ENCODE measurements at regions not wholly inside any gene's neighbourhood (a gene's known extent, or its start where the extent isn't known, plus 50 kb on each side); places are given as distances from the start of the nearest gene placed in this dataset.
"Not testable (repeated sequence)": the region's sequence is repeated elsewhere in the genome, so short reads cannot be mapped to it uniquely, and the experiment has no call there.

- intact Hi-C loops (cut with micrococcal nuclease) = not testable (repeated sequence)
Observed at GRCh38 chr17:34089042-34089441, 166.0 kb upstream of the CCL2 start.

GRCh38 chr17:34090593-34090992 is 164.5 kb upstream of the CCL2 start:
- H3K4me3 Mint-ChIP-seq = no peak overlapping the region

More at GRCh38 chr17:34089042-34089441, 166.0 kb upstream of the CCL2 start:
- H3K36me3 Mint-ChIP-seq; CTCF ChIA-PET; DNase-seq; H3K9me3 Mint-ChIP-seq; H3K4me3 Mint-ChIP-seq; H3K27ac Mint-ChIP-seq; H3K4me1 Mint-ChIP-seq (ENCODE audit: low read depth); POLR2A ChIA-PET: not testable (repeated sequence)
- peaks cover 13% of the 10 kb centered on the region for H3K27me3 Mint-ChIP-seq

GRCh38 chr17:34091975-34092374 is 163.1 kb upstream of the CCL2 start:
- Mint-ChIP-seq H3K4me3 (no peak overlapping the region), H3K36me3 (no peaks in the 10 kb centered on the region), H3K27me3 (peaks cover 16% of the 10 kb centered on the region), H3K9me3 (no peaks in the 10 kb centered on the region), H3K27ac (no peak overlapping the region), H3K4me1 (ENCODE audit: low read depth) (no peaks in the 10 kb centered on the region)
- CTCF ChIA-PET = no interaction called here
- POLR2A ChIA-PET = no interaction called here
- intact Hi-C loops (cut with micrococcal nuclease) = no loop called here
- no peak for DNase-seq

More at GRCh38 chr17:34090593-34090992, 164.5 kb upstream of the CCL2 start:
- intact Hi-C loops (cut with micrococcal nuclease) = no loop called here
- H3K4me1 Mint-ChIP-seq (ENCODE audit: low read depth) = no peaks in the 10 kb centered on the region
- H3K36me3 Mint-ChIP-seq = no peaks in the 10 kb centered on the region
- H3K27me3 Mint-ChIP-seq = peaks cover 13% of the 10 kb centered on the region
- no peak overlapping the region for H3K27ac Mint-ChIP-seq
- CTCF ChIA-PET = interaction anchor here (1.0 kb wide), 1 partner anchor 10 kb away, joined by 3 read pairs; no protein-coding TSS in a partner anchor
- POLR2A ChIA-PET = no interaction called here
- no peak for DNase-seq
- H3K9me3 Mint-ChIP-seq = no peaks in the 10 kb centered on the region

GRCh38 chr17:34095106-34095505 is 160.0 kb upstream of the CCL2 start:
- no peak overlapping the region for H3K27ac Mint-ChIP-seq
- H3K27me3 Mint-ChIP-seq = peaks cover 8% of the 10 kb centered on the region
- H3K36me3 Mint-ChIP-seq = no peaks in the 10 kb centered on the region
- no peaks in the 10 kb centered on the region for H3K4me1 Mint-ChIP-seq (ENCODE audit: low read depth)
- intact Hi-C loops (cut with micrococcal nuclease) = no loop called here
- POLR2A ChIA-PET = no interaction called here
- no peaks in the 10 kb centered on the region for H3K9me3 Mint-ChIP-seq
- DNase-seq = no peak
- no peak overlapping the region for H3K4me3 Mint-ChIP-seq
- CTCF ChIA-PET = no interaction called here

GRCh38 chr17:34098699-34099098 is 156.4 kb upstream of the CCL2 start:
- H3K9me3 Mint-ChIP-seq = no peaks in the 10 kb centered on the region

GRCh38 chr17:34099859-34100515 is 155.1 kb upstream of the CCL2 start:
- CTCF ChIA-PET = no interaction called here
- no peaks in the 10 kb centered on the region for H3K36me3 Mint-ChIP-seq
- H3K4me1 Mint-ChIP-seq (ENCODE audit: low read depth) = no peaks in the 10 kb centered on the region
- H3K4me3 Mint-ChIP-seq = no peak overlapping the region
- POLR2A ChIA-PET = no interaction called here
- no peak overlapping the region for H3K27ac Mint-ChIP-seq
- intact Hi-C loops (cut with micrococcal nuclease) = no loop called here
- H3K9me3 Mint-ChIP-seq = no peaks in the 10 kb centered on the region
- no peak for DNase-seq
- peaks cover 3% of the 10 kb centered on the region for H3K27me3 Mint-ChIP-seq

More at GRCh38 chr17:34098699-34099098, 156.4 kb upstream of the CCL2 start:
- CTCF ChIA-PET = no interaction called here
- Mint-ChIP-seq H3K36me3 (no peaks in the 10 kb centered on the region), H3K4me3 (no peak overlapping the region), H3K4me1 (ENCODE audit: low read depth) (no peaks in the 10 kb centered on the region), H3K27me3 (peaks cover 3% of the 10 kb centered on the region), H3K27ac (no peak overlapping the region)
- POLR2A ChIA-PET = no interaction called here
- intact Hi-C loops (cut with micrococcal nuclease) = no loop called here
- DNase-seq = no peak

- intact Hi-C loops (cut with micrococcal nuclease) = no loop called here
- no peaks in the 10 kb centered on the region for H3K36me3 Mint-ChIP-seq
- no peak for DNase-seq
- no peak overlapping the region for H3K4me3 Mint-ChIP-seq
- H3K27ac Mint-ChIP-seq = no peak overlapping the region
- ChIA-PET CTCF (no interaction called here), POLR2A (no interaction called here)
- H3K27me3 Mint-ChIP-seq = peaks cover 14% of the 10 kb centered on the region
- H3K4me1 Mint-ChIP-seq (ENCODE audit: low read depth) = no peaks in the 10 kb centered on the region
- no peaks in the 10 kb centered on the region for H3K9me3 Mint-ChIP-seq
Observed at GRCh38 chr17:34107019-34107418, 148.1 kb upstream of the CCL2 start.

GRCh38 chr17:34110315-34110714 is 144.8 kb upstream of the CCL2 start:
- H3K36me3 Mint-ChIP-seq = no peaks in the 10 kb centered on the region
- DNase-seq = no peak
- peaks cover 17% of the 10 kb centered on the region for H3K27me3 Mint-ChIP-seq
- no peaks in the 10 kb centered on the region for H3K4me1 Mint-ChIP-seq (ENCODE audit: low read depth)
- ChIA-PET CTCF (no interaction called here), POLR2A (no interaction called here)
- no peak overlapping the region for H3K4me3 Mint-ChIP-seq
- no peaks in the 10 kb centered on the region for H3K9me3 Mint-ChIP-seq
- H3K27ac Mint-ChIP-seq = no peak overlapping the region
- intact Hi-C loops (cut with micrococcal nuclease) = no loop called here

GRCh38 chr17:34113089-34113488 is 142.0 kb upstream of the CCL2 start:
- Mint-ChIP-seq H3K4me1 (ENCODE audit: low read depth) (no peaks in the 10 kb centered on the region), H3K27me3 (peaks cover 18% of the 10 kb centered on the region), H3K4me3 (no peak overlapping the region), H3K27ac (no peak overlapping the region), H3K36me3 (no peaks in the 10 kb centered on the region), H3K9me3 (no peaks in the 10 kb centered on the region)
- DNase-seq = no peak
- POLR2A ChIA-PET = no interaction called here
- CTCF ChIA-PET = no interaction called here
- intact Hi-C loops (cut with micrococcal nuclease) = no loop called here

GRCh38 chr17:34114174-34114573 is 140.9 kb upstream of the CCL2 start:
- no peak for DNase-seq
- Mint-ChIP-seq H3K9me3 (no peaks in the 10 kb centered on the region), H3K27me3 (peaks cover 18% of the 10 kb centered on the region), H3K4me1 (ENCODE audit: low read depth) (no peaks in the 10 kb centered on the region), H3K4me3 (no peak overlapping the region), H3K36me3 (no peaks in the 10 kb centered on the region), H3K27ac (no peak overlapping the region)
- intact Hi-C loops (cut with micrococcal nuclease) = no loop called here
- CTCF ChIA-PET = no interaction called here
- POLR2A ChIA-PET = no interaction called here

GRCh38 chr17:34116306-34116705 is 138.8 kb upstream of the CCL2 start:
- DNase-seq = no peak
- Mint-ChIP-seq H3K4me1 (ENCODE audit: low read depth) (no peaks in the 10 kb centered on the region), H3K4me3 (no peak overlapping the region), H3K27ac (no peak overlapping the region), H3K9me3 (no peaks in the 10 kb centered on the region), H3K36me3 (no peaks in the 10 kb centered on the region), H3K27me3 (peaks cover 16% of the 10 kb centered on the region)
- intact Hi-C loops (cut with micrococcal nuclease) = no loop called here
- ChIA-PET CTCF (no interaction called here), POLR2A (no interaction called here)

- intact Hi-C loops (cut with micrococcal nuclease) = no loop called here
- H3K9me3 Mint-ChIP-seq = no peaks in the 10 kb centered on the region
- ChIA-PET CTCF (no interaction called here), POLR2A (no interaction called here)
- peaks cover 22% of the 10 kb centered on the region for H3K27me3 Mint-ChIP-seq
- H3K27ac Mint-ChIP-seq = no peak overlapping the region
- H3K4me3 Mint-ChIP-seq = no peak overlapping the region
- DNase-seq = no peak
- no peaks in the 10 kb centered on the region for H3K4me1 Mint-ChIP-seq (ENCODE audit: low read depth)
- no peaks in the 10 kb centered on the region for H3K36me3 Mint-ChIP-seq
Observed at GRCh38 chr17:34117332-34117731, 137.8 kb upstream of the CCL2 start.

GRCh38 chr17:34117811-34118210 is 137.3 kb upstream of the CCL2 start:
- intact Hi-C loops (cut with micrococcal nuclease) = no loop called here
- ChIA-PET CTCF (no interaction called here), POLR2A (no interaction called here)
- H3K27me3 Mint-ChIP-seq = peaks cover 22% of the 10 kb centered on the region
- no peaks in the 10 kb centered on the region for H3K4me1 Mint-ChIP-seq (ENCODE audit: low read depth)
- H3K9me3 Mint-ChIP-seq = no peaks in the 10 kb centered on the region
- DNase-seq = no peak
- no peaks in the 10 kb centered on the region for H3K36me3 Mint-ChIP-seq
- H3K4me3 Mint-ChIP-seq = no peak overlapping the region
- no peak overlapping the region for H3K27ac Mint-ChIP-seq

Data from activated CD4-positive, alpha-beta memory T cell treated with anti-CD3 and anti-CD28 coated beads for 36 hours (primary cell).